LNCaP clone FGC (cell line): ENCODE measurements at regions not wholly inside any gene's neighbourhood (a gene's known extent, or its start where the extent isn't known, plus 50 kb on each side); places are given as distances from the start of the nearest gene placed in this dataset.

Experiments used
- DNase-seq: peaks from one replicate; pipeline ENCODE4 v3.0.0-alpha.2; 2011; ENCODE audit warnings: low read depth
- H3K4me3 ChIP-seq: 2 replicates; pipeline ENCODE4 v1.5.1; 2011; ENCODE audit warnings: mild to moderate bottlenecking, low read depth, low read length, control low read depth
- CTCF ChIP-seq: IDR thresholded peaks from 2 replicates; pipeline ENCODE4 v1.5.1; 2012; ENCODE audit warnings: mild to moderate bottlenecking; ENCODE audit not compliant: control insufficient read depth, insufficient read depth; ENCODE audit errors: extremely low read depth

GRCh38 chr1:81345110-81345509 lies 455.6 kb upstream of the ADGRL2 start:
- no peak for TF ChIP-seq CTCF
- no peak for DNase-seq
- no peak overlapping the region for H3K4me3 ChIP-seq

DNA sequence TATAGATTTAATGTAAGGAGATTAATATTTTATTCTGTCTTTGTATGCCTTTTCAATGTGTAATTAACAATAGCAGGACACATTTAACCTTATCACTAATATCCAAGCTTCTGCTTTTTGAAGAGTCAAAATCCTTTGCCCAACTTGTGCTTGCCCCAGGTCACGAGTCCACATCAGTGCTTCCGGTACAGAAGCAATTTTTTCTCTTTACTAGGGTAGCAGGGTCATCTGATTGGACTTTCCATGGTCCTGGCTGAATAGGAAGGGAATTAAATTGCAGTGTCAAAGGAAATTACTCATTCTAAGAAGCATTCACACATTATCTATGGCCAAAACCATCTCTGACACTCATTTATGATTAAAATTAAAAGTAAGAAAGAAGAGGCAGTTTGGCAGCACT lies 460.5 kb upstream of the ADGRL2 start:
- TF ChIP-seq CTCF: no peak
- H3K4me3 ChIP-seq: no peak overlapping the region
- no peak for DNase-seq

DNA sequence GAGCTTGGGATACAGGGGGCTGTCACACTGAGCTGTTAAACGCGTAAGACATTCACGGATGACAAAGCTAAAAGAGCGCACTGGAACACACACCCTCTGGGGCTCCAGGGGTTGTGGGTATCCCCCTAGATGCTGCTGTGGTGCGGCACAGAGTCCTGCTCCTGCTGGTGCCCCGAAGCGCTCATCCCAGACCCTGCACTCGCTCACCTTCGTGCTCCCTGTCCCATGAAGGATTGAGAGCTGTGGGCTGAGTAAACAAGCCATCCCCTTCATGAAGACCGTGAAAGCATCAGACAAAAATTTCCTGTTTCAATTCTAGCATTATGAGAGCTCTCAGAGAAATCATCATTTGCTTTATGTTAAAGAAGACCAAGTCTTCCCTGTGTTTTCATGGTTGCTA lies 463.5 kb upstream of the ADGRL2 start:
- no peak for TF ChIP-seq CTCF
- H3K4me3 ChIP-seq: no peak overlapping the region
- no peak for DNase-seq

DNA sequence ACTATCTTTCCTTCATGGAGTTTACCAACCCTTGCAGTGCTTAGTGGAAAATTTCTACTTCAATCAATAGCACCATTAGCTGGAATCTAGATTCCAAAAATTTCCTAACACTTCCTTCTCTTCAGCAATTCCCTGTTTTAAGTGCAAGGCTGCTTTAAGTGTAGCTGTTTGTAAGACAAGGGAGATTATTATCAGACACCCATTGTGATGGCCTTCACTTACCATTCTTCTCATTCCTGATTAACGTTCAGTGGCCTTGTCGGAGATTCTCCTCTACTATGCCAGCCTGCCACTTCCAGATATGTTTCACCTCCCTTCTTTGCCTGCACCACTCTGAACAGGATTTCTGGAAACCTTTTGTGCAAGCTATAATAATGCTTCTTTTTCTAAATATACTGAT lies 464.9 kb upstream of the ADGRL2 start:
- DNase-seq: no peak
- TF ChIP-seq CTCF: no peak
- no peak overlapping the region for H3K4me3 ChIP-seq

- TF ChIP-seq CTCF: no peak
- H3K4me3 ChIP-seq: no peak overlapping the region
- DNase-seq: no peak
These were observed 470.2 kb upstream of the ADGRL2 start for GRCh38 chr1:81330521-81330920.

DNA sequence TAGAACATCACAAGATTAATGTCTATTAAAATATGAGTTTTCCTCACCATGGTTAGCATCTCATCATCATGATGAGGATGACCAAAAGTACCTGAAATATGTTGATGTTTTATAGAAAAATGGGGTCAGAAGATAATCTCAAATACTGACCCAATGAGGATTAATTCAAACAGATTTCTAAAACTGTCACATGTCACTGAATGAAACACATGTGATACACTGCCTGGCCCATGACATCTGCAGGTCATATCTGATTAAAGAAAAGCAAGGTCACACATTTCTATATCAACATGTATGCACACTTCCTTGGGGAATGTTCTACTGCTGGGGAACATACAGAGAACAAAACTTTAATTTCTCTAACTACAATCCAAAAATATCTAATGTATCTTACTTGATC lies 470.6 kb upstream of the ADGRL2 start:
- no peak for TF ChIP-seq CTCF
- no peak overlapping the region for H3K4me3 ChIP-seq
- no peak for DNase-seq

DNA sequence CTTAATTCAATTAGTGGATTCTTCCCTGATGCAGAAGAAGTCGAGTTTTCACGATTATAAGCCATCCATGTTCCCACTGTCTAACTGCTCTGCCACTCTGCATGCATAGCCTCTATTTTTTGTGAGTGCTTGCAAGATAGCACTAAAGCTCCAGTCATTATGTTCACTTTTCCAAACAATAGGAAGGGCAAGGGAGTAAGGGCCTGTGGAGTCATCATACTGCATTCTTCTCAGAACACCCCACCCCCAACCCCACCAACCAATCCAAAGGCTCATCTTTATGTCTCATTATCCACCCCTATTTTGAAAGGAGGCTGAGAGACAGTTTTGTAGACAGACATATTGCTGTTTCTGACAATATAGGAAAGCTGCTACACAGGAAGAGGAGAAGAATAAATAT lies 471.7 kb upstream of the ADGRL2 start:
- no peak overlapping the region for H3K4me3 ChIP-seq
- TF ChIP-seq CTCF: no peak
- DNase-seq: no peak
